ENCODE measurements at regions not wholly inside any gene's neighbourhood (a gene's known extent, or its start where the extent isn't known, plus 50 kb on each side); places are given as distances from the start of the nearest gene placed in this dataset.

- TF ChIP-seq, protein P1, sequence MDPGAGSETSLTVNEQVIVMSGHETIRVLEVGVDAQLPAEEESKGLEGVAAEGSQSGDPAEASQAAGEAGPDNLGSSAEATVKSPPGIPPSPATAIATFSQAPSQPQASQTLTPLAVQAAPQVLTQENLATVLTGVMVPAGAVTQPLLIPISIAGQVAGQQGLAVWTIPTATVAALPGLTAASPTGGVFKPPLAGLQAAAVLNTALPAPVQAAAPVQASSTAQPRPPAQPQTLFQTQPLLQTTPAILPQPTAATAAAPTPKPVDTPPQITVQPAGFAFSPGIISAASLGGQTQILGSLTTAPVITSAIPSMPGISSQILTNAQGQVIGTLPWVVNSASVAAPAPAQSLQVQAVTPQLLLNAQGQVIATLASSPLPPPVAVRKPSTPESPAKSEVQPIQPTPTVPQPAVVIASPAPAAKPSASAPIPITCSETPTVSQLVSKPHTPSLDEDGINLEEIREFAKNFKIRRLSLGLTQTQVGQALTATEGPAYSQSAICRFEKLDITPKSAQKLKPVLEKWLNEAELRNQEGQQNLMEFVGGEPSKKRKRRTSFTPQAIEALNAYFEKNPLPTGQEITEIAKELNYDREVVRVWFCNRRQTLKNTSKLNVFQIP (CRISPR knock-in tag; IDR thresholded peaks at IDR 0.05; ENCODE audit: borderline replicate concordance, low read depth) = no peak
Observed at GRCh38 chr2:2828774-2829368, 497.8 kb upstream of the MYT1L start (continued).

- ATAC-seq = no peak
- TF ChIP-seq PPARA (CRISPR knock-in tag; IDR thresholded peaks at IDR 0.05; ENCODE audit: borderline replicate concordance) (no peak), ZNF8 (CRISPR knock-in tag; IDR thresholded peaks at IDR 0.05) (no peak), ARNTL (CRISPR knock-in tag; IDR thresholded peaks at IDR 0.05; ENCODE audit: borderline replicate concordance, low read depth) (no peak), TCF4 (CRISPR knock-in tag; IDR thresholded peaks at IDR 0.05; ENCODE audit: borderline replicate concordance) (no peak), TSHZ2 (CRISPR knock-in tag; IDR thresholded peaks at IDR 0.05) (no peak), ZNF70 (CRISPR knock-in tag; IDR thresholded peaks at IDR 0.05) (no peak), ISL1 (CRISPR knock-in tag; IDR thresholded peaks at IDR 0.05) (no peak), GLIS3 (CRISPR knock-in tag; IDR thresholded peaks at IDR 0.05) (no peak), ZFP3 (CRISPR knock-in tag; IDR thresholded peaks at IDR 0.05) (no peak), ZFP30 (CRISPR knock-in tag; IDR thresholded peaks at IDR 0.05) (no peak), ZNF565 (CRISPR knock-in tag; conservative IDR thresholded peaks at IDR 0.05; ENCODE audit: low read depth) (no peak), ESRRG (CRISPR knock-in tag; IDR thresholded peaks at IDR 0.05) (no peak), CREB5 (CRISPR knock-in tag; IDR thresholded peaks at IDR 0.05; ENCODE audit: low read depth) (no peak), ZC3H10 (CRISPR knock-in tag; IDR thresholded peaks at IDR 0.05) (no peak), SNAI2 (CRISPR knock-in tag; IDR thresholded peaks at IDR 0.05) (no peak)
- TF ChIP-seq, protein P1 (CRISPR knock-in tag; IDR thresholded peaks at IDR 0.05; ENCODE audit: borderline replicate concordance, low read depth) = no peak
Observed at GRCh38 chr2:2827761-2828221, 496.7 kb upstream of the MYT1L start.

- TF ChIP-seq CSDC2 (CRISPR knock-in tag; IDR thresholded peaks at IDR 0.05) = no peak
- TF ChIP-seq, protein P1 (CRISPR knock-in tag; IDR thresholded peaks at IDR 0.05; ENCODE audit: borderline replicate concordance, low read depth) = no peak
- ATAC-seq = no peak
Observed at GRCh38 chr2:2827046-2827636, 496.1 kb upstream of the MYT1L start.

DNA sequence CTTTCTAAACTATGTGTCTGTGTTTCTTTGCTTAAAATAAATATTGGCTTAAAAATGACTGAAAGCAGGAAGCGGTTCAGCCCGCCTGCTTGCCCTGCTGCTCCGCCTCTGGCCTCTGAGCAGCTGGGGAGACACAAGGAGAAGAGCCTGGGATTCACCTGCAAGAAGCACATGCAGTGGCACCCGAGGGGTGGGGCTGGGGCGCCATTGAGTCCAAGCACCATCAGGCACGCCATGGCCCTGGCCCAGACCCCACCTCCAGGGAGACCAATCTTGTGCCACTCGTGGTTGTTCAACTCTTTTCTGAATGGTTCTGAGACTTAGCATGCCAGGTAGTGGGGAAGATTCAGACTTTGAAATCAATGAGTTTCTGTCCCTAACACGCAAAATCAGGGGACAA is 495.5 kb upstream of the MYT1L start:
- no peak for ATAC-seq
- TF ChIP-seq PATZ1 (CRISPR knock-in tag; IDR thresholded peaks at IDR 0.05; ENCODE audit: borderline replicate concordance) = no peak
- no peak for TF ChIP-seq ZFP30 (CRISPR knock-in tag; IDR thresholded peaks at IDR 0.05)
- TF ChIP-seq, protein P1 (CRISPR knock-in tag; IDR thresholded peaks at IDR 0.05; ENCODE audit: borderline replicate concordance, low read depth) = no peak
- TF ChIP-seq CREB5 (CRISPR knock-in tag; IDR thresholded peaks at IDR 0.05; ENCODE audit: low read depth) = no peak
- TF ChIP-seq SNAI2 (CRISPR knock-in tag; IDR thresholded peaks at IDR 0.05) = no peak
- TF ChIP-seq ISL1 (CRISPR knock-in tag; IDR thresholded peaks at IDR 0.05) = no peak
- no peak for TF ChIP-seq RARB (CRISPR knock-in tag; IDR thresholded peaks at IDR 0.05)
- no peak for TF ChIP-seq OSR1 (CRISPR knock-in tag; IDR thresholded peaks at IDR 0.05)
- no peak for TF ChIP-seq TCF4 (CRISPR knock-in tag; IDR thresholded peaks at IDR 0.05; ENCODE audit: borderline replicate concordance)
- no peak for TF ChIP-seq CSDC2 (CRISPR knock-in tag; IDR thresholded peaks at IDR 0.05)
- no peak for TF ChIP-seq TOX (CRISPR knock-in tag; IDR thresholded peaks at IDR 0.05; ENCODE audit: borderline replicate concordance)

Measured in SK-N-SH treated with all-trans-retinoic acid at 6 μM for 48 hours (cell line).